AG09309 (cell line): ENCODE measurements at regions not wholly inside any gene's neighbourhood (a gene's known extent, or its start where the extent isn't known, plus 50 kb on each side); places are given as distances from the start of the nearest gene placed in this dataset.

ENCODE experiments used
- DNase-seq: peaks from one replicate; pipeline ENCODE4 v3.0.0-alpha.2; 2010; ENCODE audit warnings: low read depth
- H3K4me3 ChIP-seq: 2 replicates; pipeline ENCODE4 v1.5.1; 2011; ENCODE audit warnings: mild to moderate bottlenecking, low read depth, low read length, moderate library complexity; ENCODE audit not compliant: control insufficient read depth
- TF ChIP-seq, protein P1 (sequence below): IDR thresholded peaks from 2 replicates; pipeline ENCODE4 v1.5.1; 2011; ENCODE audit warnings: mild to moderate bottlenecking, low read depth, low read length, inconsistent platforms; ENCODE audit not compliant: insufficient read depth, control insufficient read depth; ENCODE audit errors: missing control alignments

DNA sequence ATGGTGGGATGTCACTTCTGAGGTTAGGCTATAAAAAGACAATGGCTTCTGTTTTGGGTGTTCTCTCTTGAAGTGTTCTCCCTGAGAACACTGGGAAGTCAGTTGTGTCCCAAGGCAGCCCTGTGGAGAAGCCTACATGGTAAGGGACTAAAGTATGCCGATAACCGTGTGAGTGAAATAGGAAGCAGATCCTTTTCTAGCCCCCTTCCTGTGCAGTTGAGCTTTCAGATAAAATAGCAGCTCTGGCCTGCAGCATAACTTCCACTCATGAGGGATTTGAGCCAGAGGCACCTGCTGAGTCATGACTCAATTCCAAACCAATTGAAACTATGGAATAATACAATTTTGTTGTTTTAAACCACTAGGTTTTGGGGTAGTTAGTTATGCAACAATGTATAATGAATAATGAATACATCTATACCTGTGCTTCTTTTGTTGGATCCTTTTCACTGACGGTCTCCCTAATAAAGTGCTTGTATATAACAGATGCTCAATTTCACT is 241.6 kb downstream of the TFAP2B start:
- no peak for DNase-seq
- H3K4me3 ChIP-seq, result no peak overlapping the region
- TF ChIP-seq, protein P1, sequence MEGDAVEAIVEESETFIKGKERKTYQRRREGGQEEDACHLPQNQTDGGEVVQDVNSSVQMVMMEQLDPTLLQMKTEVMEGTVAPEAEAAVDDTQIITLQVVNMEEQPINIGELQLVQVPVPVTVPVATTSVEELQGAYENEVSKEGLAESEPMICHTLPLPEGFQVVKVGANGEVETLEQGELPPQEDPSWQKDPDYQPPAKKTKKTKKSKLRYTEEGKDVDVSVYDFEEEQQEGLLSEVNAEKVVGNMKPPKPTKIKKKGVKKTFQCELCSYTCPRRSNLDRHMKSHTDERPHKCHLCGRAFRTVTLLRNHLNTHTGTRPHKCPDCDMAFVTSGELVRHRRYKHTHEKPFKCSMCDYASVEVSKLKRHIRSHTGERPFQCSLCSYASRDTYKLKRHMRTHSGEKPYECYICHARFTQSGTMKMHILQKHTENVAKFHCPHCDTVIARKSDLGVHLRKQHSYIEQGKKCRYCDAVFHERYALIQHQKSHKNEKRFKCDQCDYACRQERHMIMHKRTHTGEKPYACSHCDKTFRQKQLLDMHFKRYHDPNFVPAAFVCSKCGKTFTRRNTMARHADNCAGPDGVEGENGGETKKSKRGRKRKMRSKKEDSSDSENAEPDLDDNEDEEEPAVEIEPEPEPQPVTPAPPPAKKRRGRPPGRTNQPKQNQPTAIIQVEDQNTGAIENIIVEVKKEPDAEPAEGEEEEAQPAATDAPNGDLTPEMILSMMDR, result no peak

DNA sequence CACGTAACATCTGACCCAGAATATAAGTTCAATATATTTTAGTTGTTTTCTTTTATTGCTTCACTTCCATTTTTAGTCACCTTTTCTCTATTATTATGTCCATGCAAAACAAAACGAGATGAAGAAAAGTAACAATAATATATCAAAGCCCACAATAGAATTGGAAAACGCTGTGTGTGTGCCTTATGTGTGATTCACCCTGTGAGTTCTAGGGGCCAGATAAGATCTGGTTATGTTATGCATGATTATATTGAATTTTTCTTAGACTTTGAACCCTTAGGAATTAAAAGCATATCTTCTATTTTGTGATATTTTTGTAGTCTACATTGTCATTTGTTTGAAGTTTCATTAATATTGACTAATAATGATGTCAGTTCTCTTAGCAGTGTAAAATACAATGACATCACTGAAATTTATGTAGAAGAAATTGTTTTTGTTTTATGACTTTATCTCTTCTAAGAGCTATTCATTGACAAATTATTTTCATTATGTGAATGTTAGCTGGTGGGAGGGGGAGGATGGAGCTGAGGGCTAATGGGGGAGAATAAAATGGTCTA is 243.6 kb downstream of the TFAP2B start:
- no peak overlapping the region for H3K4me3 ChIP-seq
- no peak for DNase-seq
- TF ChIP-seq, protein P1, result no peak

DNA sequence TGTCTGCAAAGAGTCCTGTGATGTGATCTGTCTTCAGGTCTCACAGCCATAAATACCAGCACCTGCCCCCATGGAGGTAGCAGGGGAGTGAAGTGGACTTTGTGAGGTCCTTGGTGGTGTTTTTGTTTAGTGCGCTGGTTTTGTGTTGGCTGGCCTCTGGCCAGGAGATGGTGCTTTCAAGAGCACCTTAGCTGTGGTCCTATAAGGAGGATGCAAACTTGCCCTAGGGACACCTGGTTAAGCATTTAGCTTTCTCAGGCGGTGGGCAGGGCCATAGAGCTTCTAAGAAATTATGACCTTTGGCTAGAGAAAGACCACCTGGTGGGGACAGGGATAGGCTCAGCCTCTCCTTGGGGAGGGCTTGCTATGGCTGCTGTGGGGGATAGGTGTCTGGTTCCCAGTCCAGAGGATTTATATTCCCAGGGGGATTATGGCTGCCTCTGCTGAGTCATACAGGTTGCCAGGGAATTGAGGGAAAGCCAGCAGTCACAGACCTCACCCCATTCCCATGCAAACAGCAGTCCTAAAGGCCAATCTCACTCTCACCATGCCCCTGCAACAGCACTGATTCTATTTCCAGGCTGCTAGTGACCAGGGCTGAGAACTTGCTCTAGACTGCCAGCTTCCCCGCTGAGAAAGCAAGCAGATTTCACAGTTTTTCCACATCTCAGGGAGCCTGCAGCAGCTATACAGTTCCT is 259.3 kb downstream of the TFAP2B start:
- H3K4me3 ChIP-seq, result no peak overlapping the region
- TF ChIP-seq, protein P1, result no peak
- DNase-seq, result no peak

DNA sequence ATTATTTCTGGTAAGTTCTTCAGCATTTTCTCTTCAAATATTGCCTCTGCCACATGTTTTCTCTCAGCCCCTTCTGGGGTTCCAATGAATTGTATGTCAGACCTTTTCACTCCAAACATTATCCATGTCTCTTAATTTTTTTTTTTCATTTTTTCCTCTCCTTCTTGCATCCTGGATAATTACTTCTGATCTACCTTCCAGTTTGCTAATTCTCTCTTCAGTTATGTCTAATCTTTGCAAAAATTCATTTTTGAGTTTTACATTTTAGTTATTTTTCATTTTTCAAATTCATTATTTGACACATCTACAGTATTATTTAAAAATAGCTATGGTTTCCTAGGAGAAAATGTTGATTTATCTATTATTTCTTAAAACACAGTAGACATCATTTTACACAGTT is 271.7 kb downstream of the TFAP2B start:
- H3K4me3 ChIP-seq, result no peak overlapping the region
- no peak for DNase-seq
- TF ChIP-seq, protein P1, result no peak

DNA sequence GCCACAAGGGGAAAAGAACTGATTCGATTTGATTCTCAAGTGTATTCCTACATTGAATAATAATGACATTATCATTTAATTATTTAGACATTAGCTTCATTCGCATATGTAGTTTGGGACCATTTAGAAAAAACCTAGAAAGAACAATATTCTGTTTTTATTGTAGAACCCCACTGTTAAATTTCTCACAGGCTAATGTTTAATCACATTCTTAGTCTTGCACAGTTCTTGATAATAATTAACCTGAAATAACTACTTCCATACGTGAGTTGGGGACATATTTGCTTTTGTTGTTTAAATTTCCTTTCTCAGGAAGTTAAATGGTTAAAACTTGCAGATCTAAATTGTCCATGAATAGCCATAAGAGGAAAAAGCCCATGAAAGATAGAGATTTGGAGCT is 275.2 kb downstream of the TFAP2B start:
- H3K4me3 ChIP-seq, result no peak overlapping the region
- TF ChIP-seq, protein P1, result no peak
- no peak for DNase-seq

DNA sequence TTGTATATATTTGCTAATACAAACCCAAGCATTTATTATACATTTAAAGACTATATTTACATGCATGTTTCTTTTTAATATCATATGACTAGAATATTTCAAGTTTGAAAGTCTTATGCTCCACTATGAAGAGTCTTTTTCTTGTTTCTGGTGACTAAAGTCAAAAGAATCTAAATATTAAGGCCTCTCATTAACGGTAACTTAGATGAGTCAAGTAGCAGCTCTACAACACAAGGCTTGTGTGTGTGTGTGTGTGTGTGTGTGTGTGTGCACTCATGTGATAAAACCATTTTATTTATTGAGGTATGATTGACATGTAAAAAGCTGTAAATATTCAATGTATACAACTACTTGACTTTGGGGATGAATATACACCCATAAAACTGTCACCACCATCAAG is 275.6 kb downstream of the TFAP2B start:
- H3K4me3 ChIP-seq, result no peak overlapping the region
- no peak for DNase-seq
- TF ChIP-seq, protein P1, result no peak

DNA sequence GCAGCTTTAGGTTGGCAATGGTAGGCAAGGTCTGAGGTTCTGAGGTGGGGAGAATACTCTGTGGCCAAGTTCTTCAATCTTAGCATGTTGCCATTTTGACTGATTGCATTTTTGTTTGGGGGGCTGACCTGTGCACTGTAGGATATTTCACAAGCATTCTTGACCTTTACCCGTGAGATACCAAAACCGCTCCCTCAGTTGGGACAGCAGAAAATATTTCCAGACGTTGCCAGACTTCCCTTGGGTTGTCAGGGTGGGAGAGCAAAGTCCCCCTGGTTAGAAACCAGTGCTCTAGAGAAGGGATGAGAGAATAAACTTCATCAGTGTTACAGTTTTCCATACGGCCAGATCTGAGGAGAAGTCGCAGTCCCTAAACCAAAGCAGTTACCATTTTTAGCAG is 279.6 kb downstream of the TFAP2B start:
- DNase-seq, result no peak
- no peak overlapping the region for H3K4me3 ChIP-seq
- TF ChIP-seq, protein P1, result no peak
